Body of pancreas (tissue), 4 donors: ENCODE measurements at regions not wholly inside any gene's neighbourhood (a gene's known extent, or its start where the extent isn't known, plus 50 kb on each side); places are given as distances from the start of the nearest gene placed in this dataset.

Experiments
- POLR2A ChIP-seq, 3 donors: fragments of 450-650 bp; IDR thresholded peaks; one replicate each; pipeline ENCODE4 v1.6.1; 2016; ENCODE audit warnings: antibody characterized with exemption in 3 of 3, mild to moderate bottlenecking in 2 of 3
- TF ChIP-seq, protein P1 (sequence below), 7 experiments: fragments of 450-650 bp in 4 of 7; fragments of 200-600 bp in 3 of 7; sonication (generic) in 3 of 7; IDR thresholded peaks; one replicate each; pipeline ENCODE4 v1.5.1; 2016 to 2019; ENCODE audit warnings: antibody characterized with exemption in 7 of 7

DNA sequence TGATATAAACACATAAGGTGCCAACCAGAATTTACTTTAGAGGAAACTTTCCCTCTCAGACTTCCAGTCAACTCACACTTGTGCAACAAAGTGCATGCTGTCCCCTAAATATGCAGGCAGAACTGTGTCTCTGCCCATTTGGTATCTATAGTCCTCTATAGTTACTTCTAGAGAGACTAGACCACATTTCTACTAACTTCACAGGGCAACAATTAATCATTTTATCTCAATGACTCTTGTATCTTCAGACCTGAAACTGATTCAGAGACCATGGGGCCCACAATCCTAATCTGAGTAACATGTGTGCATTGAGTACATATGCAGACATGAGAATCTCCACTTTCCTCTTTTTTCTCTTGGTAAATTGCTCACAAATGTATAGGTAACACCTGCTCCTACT, 158.1 kb downstream of the ZNF486 start:
- TF ChIP-seq, protein P1, sequence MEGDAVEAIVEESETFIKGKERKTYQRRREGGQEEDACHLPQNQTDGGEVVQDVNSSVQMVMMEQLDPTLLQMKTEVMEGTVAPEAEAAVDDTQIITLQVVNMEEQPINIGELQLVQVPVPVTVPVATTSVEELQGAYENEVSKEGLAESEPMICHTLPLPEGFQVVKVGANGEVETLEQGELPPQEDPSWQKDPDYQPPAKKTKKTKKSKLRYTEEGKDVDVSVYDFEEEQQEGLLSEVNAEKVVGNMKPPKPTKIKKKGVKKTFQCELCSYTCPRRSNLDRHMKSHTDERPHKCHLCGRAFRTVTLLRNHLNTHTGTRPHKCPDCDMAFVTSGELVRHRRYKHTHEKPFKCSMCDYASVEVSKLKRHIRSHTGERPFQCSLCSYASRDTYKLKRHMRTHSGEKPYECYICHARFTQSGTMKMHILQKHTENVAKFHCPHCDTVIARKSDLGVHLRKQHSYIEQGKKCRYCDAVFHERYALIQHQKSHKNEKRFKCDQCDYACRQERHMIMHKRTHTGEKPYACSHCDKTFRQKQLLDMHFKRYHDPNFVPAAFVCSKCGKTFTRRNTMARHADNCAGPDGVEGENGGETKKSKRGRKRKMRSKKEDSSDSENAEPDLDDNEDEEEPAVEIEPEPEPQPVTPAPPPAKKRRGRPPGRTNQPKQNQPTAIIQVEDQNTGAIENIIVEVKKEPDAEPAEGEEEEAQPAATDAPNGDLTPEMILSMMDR (IDR thresholded peaks at IDR 0.05): no peak
- TF ChIP-seq POLR2A (IDR thresholded peaks at IDR 0.05): no peak
